CD4-positive, alpha-beta T cell (primary cell): ENCODE measurements at regions not wholly inside any gene's neighbourhood (a gene's known extent, or its start where the extent isn't known, plus 50 kb on each side); places are given as distances from the start of the nearest gene placed in this dataset.

Experiments
- ATAC-seq: fragments of 200-7000 bp; cut with Tn5 transposase; one replicate; pipeline ENCODE4 v1.10.0; 2022; ENCODE audit warnings: mild to moderate bottlenecking; ENCODE audit not compliant: poor library complexity
- CTCF ChIA-PET: fragments of 350-600 bp; sonication (Branson Sonifier 250); formaldehyde crosslinking; loops from one replicate; lab custom pipeline; 2021; ENCODE audit warnings: antibody characterized with exemption, inconsistent platforms; lab: Charles Lee
- POLR2A ChIA-PET: fragments of 350-600 bp; sonication (Branson Sonifier 250); formaldehyde crosslinking; loops from one replicate; lab custom pipeline; 2021; ENCODE audit warnings: antibody characterized with exemption, inconsistent platforms; lab: Charles Lee
- DNase-seq, 14 experiments: peaks; one replicate each; pipeline ENCODE4 v3.0.0-alpha.2; 2013 to 2020; ENCODE audit warnings: mixed read lengths in 2 of 14
- H3K27ac ChIP-seq, 2 donors: one replicate each; pipeline versions ENCODE4 v1.5.1 to v1.7.0; 2013; ENCODE audit warnings: low read length in 2 of 2, low read depth in 1 of 2, mild to moderate bottlenecking in 1 of 2
- H3K27me3 ChIP-seq, 2 experiments: 1 replicate in 1 of 2; 2 replicates in 1 of 2; pipeline versions ENCODE4 v1.6.1 to v1.7.0; 2013; ENCODE audit warnings: low read length in 2 of 2, control low read depth in 1 of 2, mild to moderate bottlenecking in 1 of 2, moderate library complexity in 1 of 2; ENCODE audit not compliant: insufficient read depth in 2 of 2, control insufficient read depth in 1 of 2
- H3K36me3 ChIP-seq: one replicate; pipeline ENCODE4 v1.6.1; 2013; ENCODE audit warnings: low read length, control low read depth; ENCODE audit not compliant: insufficient read depth
- H3K4me1 ChIP-seq: one replicate; pipeline ENCODE4 v1.6.1; 2013; ENCODE audit warnings: low read length, control low read depth; ENCODE audit not compliant: insufficient read depth
- H3K4me3 ChIP-seq: one replicate; pipeline ENCODE4 v1.5.1; 2013; ENCODE audit warnings: mild to moderate bottlenecking, low read length, moderate library complexity
- H3K9me3 ChIP-seq, 2 experiments: 1 replicate in 1 of 2; 2 replicates in 1 of 2; pipeline versions ENCODE4 v1.6.1 to v1.7.0; 2013; ENCODE audit warnings: low read length in 2 of 2, mild to moderate bottlenecking in 2 of 2, control low read depth in 1 of 2, moderate library complexity in 1 of 2; ENCODE audit not compliant: control insufficient read depth in 1 of 2, insufficient read depth in 1 of 2
- H3K27ac Mint-ChIP-seq: one replicate; pipeline ENCODE4 v1.8.0; 2020; ENCODE audit warnings: mixed read lengths
- H3K27me3 Mint-ChIP-seq: one replicate; pipeline ENCODE4 v1.8.0; 2021; ENCODE audit warnings: mixed read lengths
- H3K36me3 Mint-ChIP-seq: one replicate; pipeline ENCODE4 v1.8.0; 2021; ENCODE audit warnings: low read depth, mixed read lengths
- H3K4me1 Mint-ChIP-seq: one replicate; pipeline ENCODE4 v1.8.0; 2021; ENCODE audit warnings: low read depth, mixed read lengths
- H3K4me3 Mint-ChIP-seq: one replicate; pipeline ENCODE4 v1.8.0; 2020; ENCODE audit warnings: mild to moderate bottlenecking, mixed read lengths
- H3K9me3 Mint-ChIP-seq: one replicate; pipeline ENCODE4 v1.8.0; 2020; ENCODE audit warnings: mixed read lengths
- intact Hi-C, 2 experiments: fragments of 100-400 bp; cut with DNase I in 1 of 2; cut with micrococcal nuclease in 1 of 2; formaldehyde crosslinking; loops; one replicate each; pipeline versions ENCODE4 v1.15.1 to v1.9.0; 2023 to 2025; cut with DNase I, micrococcal nuclease
- TF ChIP-seq, protein P1 (sequence below): fragments of 200-600 bp; IDR thresholded peaks from one replicate; pipeline ENCODE4 v1.8.0; 2022; ENCODE audit warnings: antibody characterized with exemption, mild to moderate bottlenecking

DNA sequence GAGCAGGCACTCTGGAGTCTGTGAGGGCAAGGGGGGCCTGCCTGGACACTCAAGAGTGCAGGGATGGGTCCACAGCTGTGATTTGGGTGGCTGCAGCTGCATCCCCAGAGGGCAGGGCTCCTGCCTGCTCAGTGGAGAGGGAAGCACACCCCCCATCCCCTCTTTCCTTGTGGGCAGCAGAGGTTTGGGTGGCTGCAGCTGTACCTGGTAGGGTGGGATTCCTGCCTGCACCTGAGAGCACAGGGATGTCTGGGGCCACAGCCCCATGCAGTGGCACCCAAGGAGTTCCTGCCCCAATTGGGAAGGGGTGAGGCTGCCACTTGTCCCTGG, 605.4 kb upstream of the FAM174A start:
- Mint-ChIP-seq H3K4me1 (no peaks in the 10 kb centered on the region), H3K9me3 (no peaks in the 10 kb centered on the region), H3K27me3 (no peaks in the 10 kb centered on the region), H3K36me3 (no peaks in the 10 kb centered on the region), H3K27ac (no peak overlapping the region), H3K4me3 (no peak overlapping the region)
- TF ChIP-seq, protein P1, sequence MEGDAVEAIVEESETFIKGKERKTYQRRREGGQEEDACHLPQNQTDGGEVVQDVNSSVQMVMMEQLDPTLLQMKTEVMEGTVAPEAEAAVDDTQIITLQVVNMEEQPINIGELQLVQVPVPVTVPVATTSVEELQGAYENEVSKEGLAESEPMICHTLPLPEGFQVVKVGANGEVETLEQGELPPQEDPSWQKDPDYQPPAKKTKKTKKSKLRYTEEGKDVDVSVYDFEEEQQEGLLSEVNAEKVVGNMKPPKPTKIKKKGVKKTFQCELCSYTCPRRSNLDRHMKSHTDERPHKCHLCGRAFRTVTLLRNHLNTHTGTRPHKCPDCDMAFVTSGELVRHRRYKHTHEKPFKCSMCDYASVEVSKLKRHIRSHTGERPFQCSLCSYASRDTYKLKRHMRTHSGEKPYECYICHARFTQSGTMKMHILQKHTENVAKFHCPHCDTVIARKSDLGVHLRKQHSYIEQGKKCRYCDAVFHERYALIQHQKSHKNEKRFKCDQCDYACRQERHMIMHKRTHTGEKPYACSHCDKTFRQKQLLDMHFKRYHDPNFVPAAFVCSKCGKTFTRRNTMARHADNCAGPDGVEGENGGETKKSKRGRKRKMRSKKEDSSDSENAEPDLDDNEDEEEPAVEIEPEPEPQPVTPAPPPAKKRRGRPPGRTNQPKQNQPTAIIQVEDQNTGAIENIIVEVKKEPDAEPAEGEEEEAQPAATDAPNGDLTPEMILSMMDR: no peak
- peaks cover 0 to 18% of the 10 kb centered on the region in 2 experiments for H3K9me3 ChIP-seq
- ChIA-PET POLR2A (no interaction called here), CTCF (no interaction called here)
- intact Hi-C loops: no loop called here
- H3K27ac ChIP-seq: no peak overlapping the region
- ATAC-seq: no peak
- peak in 1 of 14 experiments; percentile 5 for DNase-seq
- H3K4me1 ChIP-seq: no peaks in the 10 kb centered on the region
- no peaks in the 10 kb centered on the region for H3K27me3 ChIP-seq
- H3K4me3 ChIP-seq: no peak overlapping the region
- H3K36me3 ChIP-seq: no peaks in the 10 kb centered on the region

DNA sequence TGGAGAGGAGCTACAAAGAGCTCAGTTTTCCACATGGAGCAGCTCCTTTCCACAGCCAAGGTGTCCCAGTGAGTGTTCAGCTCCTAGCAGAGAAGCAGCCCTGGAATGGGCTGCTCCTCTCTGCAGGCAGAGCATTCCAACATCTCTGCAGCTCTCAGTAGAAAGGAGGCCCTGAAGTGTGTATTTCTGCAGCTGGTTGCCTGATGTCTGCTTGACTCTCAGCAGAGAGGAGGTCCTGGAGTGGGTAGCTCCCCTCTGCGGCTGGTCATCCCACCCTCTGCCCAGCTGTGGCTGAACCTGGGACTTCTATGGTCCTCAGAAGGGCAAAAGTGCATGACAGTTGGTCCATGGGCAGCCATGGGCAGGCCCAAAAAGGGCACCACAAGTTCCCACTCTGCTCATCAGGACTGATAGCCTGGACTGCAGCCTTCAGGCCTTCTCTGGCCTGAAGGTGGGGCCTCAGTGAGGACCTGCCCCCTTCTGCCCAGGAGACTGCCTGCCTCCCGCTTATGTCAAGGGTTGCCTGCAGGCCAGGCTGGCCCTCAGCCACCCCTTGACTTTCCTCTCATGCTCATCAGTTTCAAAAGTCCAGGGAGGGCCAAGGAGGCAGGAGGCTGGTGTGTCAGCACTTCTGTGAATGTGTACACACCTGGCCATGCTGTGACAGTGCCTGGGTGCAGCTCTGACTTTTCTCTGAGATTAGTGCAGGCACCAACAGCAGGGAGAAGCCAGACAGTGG, 605.9 kb upstream of the FAM174A start:
- DNase-seq (no peak), ATAC-seq (no peak)
- CTCF ChIA-PET: no interaction called here
- H3K27ac Mint-ChIP-seq: no peak overlapping the region
- Histone ChIP-seq H3K4me3 (no peak overlapping the region), H3K4me1 (no peaks in the 10 kb centered on the region), H3K9me3 (peaks cover 0 to 18% of the 10 kb centered on the region in 2 experiments), H3K27ac (no peak overlapping the region), H3K36me3 (no peaks in the 10 kb centered on the region), H3K27me3 (no peaks in the 10 kb centered on the region)
- no peaks in the 10 kb centered on the region for H3K36me3 Mint-ChIP-seq
- intact Hi-C loops: no loop called here
- POLR2A ChIA-PET: no interaction called here
- H3K27me3 Mint-ChIP-seq: no peaks in the 10 kb centered on the region
- no peaks in the 10 kb centered on the region for H3K9me3 Mint-ChIP-seq
- TF ChIP-seq, protein P1: no peak
- H3K4me3 Mint-ChIP-seq: no peak overlapping the region
- H3K4me1 Mint-ChIP-seq: no peaks in the 10 kb centered on the region

DNA sequence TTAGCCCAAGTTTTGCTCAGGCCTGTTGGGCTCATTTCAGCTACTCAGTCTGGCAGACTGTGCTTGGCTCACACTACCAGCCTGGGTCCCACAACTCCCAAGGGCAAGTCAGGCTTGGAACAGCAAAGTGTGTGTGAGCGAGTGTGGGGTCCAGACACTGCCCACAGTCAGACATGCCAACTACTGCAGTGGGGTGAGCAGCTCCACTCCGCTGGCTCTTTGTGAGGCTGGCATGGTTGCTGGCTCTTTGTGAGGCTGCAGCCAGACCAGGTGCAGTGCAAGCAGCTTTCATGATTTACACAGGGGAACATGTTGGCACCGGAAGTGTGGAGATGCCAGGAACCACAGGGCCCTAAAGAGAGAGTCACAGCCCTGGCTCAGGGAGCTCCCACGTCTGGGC, 606.7 kb upstream of the FAM174A start:
- intact Hi-C loops: no loop called here

More for the DNA sequence above, 606.7 kb upstream of the FAM174A start:
- H3K27me3 Mint-ChIP-seq: no peaks in the 10 kb centered on the region
- CTCF ChIA-PET: no interaction called here
- ATAC-seq: no peak
- Histone ChIP-seq H3K4me1 (no peaks in the 10 kb centered on the region), H3K4me3 (no peak overlapping the region), H3K36me3 (no peaks in the 10 kb centered on the region), H3K27ac (no peak overlapping the region), H3K9me3 (peaks cover 0 to 21% of the 10 kb centered on the region in 2 experiments), H3K27me3 (no peaks in the 10 kb centered on the region)
- TF ChIP-seq, protein P1: no peak
- H3K4me3 Mint-ChIP-seq: no peak overlapping the region
- no peak for DNase-seq
- no peaks in the 10 kb centered on the region for H3K4me1 Mint-ChIP-seq
- POLR2A ChIA-PET: no interaction called here
- H3K36me3 Mint-ChIP-seq: no peaks in the 10 kb centered on the region
- no peaks in the 10 kb centered on the region for H3K9me3 Mint-ChIP-seq
- H3K27ac Mint-ChIP-seq: no peak overlapping the region
